ENCODE measurements at regions not wholly inside any gene's neighbourhood (a gene's known extent, or its start where the extent isn't known, plus 50 kb on each side); places are given as distances from the start of the nearest gene placed in this dataset.

GRCh38 chr4:20084488-20084887, 167.2 kb upstream of the SLIT2 start:
- TF ChIP-seq PATZ1 (CRISPR knock-in tag; IDR thresholded peaks at IDR 0.05; ENCODE audit: borderline replicate concordance), result no peak
- no peak for TF ChIP-seq CSRNP3 (CRISPR knock-in tag; IDR thresholded peaks at IDR 0.05)
- no peak for TF ChIP-seq ARNTL (CRISPR knock-in tag; IDR thresholded peaks at IDR 0.05; ENCODE audit: borderline replicate concordance, low read depth)
- no peak for TF ChIP-seq PPARA (CRISPR knock-in tag; IDR thresholded peaks at IDR 0.05; ENCODE audit: borderline replicate concordance)
- no peak for TF ChIP-seq ZFP30 (CRISPR knock-in tag; IDR thresholded peaks at IDR 0.05)
- no peak for TF ChIP-seq CSDC2 (CRISPR knock-in tag; IDR thresholded peaks at IDR 0.05)
- TF ChIP-seq ZFP3 (CRISPR knock-in tag; IDR thresholded peaks at IDR 0.05), result no peak
- no peak for TF ChIP-seq ESRRG (CRISPR knock-in tag; IDR thresholded peaks at IDR 0.05)
- no peak for TF ChIP-seq GLIS3 (CRISPR knock-in tag; IDR thresholded peaks at IDR 0.05)
- TF ChIP-seq ZNF8 (CRISPR knock-in tag; IDR thresholded peaks at IDR 0.05), result no peak
- TF ChIP-seq ZC3H10 (CRISPR knock-in tag; IDR thresholded peaks at IDR 0.05), result no peak
- no peak for TF ChIP-seq POU6F1 (CRISPR knock-in tag; IDR thresholded peaks at IDR 0.05; ENCODE audit: borderline replicate concordance, low read depth)
- TF ChIP-seq SNAI2 (CRISPR knock-in tag; IDR thresholded peaks at IDR 0.05), result no peak

All from SK-N-SH treated with all-trans-retinoic acid at 6 μM for 48 hours (cell line).